ENCODE measurements at regions not wholly inside any gene's neighbourhood (a gene's known extent, or its start where the extent isn't known, plus 50 kb on each side); places are given as distances from the start of the nearest gene placed in this dataset.
"Not testable (repeated sequence)": the region's sequence is repeated elsewhere in the genome, so short reads cannot be mapped to it uniquely, and the experiment has no call there.

DNA sequence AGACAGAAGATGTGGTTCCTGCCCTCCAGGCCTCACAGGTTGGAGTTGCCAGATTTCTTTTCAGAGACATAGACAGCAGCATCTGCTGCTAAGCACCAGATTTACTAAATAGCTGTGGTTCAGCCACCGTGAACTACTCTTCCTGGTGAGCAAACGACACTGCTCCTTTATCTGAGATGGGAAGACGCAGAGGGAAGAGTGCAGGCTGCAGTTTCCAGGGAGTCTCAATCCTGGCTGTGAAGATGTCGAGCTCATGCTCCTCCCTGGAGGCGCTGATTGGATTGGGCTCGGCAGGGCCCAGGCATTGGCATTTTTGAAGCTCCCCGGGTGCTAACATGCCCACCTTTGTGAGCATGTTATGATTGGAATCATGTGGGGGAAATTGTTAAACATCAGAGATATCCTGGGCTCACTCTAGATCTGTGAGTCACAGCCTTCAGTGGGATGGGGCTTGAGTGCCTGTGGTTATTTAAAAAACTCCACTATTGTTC is 314.8 kb downstream of the TSN start:
- no peak for DNase-seq (ENCODE audit: low read depth)

DNA sequence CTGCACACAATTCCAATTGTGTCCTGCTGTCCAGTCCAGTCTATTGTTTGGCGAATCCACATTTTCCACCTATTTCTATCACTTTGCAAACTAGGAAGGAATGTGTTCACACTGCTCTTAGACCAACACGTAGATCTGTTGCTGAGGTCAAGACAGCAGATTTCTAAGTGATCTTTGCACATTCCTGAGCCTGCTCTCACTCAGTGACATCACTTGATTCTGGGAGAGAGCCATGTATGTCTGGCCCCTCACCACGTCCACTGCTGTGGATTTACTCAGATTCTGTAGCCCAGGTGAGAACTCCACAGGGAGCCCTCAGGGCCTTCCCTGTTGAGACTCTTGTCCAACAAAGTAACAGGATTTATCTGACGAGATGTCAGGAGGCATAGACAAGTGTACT is 317.2 kb downstream of the TSN start:
- DNase-seq (ENCODE audit: low read depth): no peak

DNA sequence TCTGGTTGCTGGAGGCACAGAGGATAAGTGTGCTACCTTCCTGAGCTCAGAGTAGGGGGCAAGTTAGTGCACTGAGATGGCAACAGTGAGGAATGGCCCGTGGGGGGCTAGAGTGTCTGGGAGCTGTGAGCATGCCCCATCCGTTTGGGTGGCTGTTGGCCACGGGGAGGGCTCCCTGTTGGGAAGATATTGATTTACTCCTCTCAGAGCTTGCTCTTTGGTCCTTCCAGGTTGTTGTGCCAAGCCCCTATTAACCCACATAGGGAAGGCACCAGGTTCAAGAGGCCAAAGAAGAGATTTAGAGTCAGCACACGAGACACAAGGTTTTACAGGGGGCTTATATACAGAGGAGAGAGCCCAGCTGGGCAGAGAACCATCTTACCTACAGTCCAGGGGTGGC is 318.8 kb downstream of the TSN start:
- DNase-seq (ENCODE audit: low read depth): no peak

DNA sequence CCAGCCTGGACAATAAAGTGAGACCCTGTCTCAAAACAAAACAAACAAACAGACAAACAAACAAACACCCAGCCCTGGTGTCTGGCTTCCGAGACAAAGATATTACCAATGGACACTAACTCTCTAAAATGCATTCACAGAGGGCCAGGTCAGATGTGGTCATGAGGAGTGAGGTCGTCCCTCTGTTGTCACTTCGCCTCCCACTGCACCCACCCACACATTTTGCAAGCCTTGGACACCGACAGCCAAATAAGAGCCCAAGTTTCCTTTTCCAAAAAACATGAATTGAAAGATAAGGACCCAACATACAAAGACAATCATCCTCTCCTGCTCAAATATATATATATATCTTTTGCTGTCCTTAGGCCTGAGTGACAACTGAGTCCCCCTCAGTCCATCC is 319.9 kb downstream of the TSN start:
- DNase-seq (ENCODE audit: low read depth): no peak

DNA sequence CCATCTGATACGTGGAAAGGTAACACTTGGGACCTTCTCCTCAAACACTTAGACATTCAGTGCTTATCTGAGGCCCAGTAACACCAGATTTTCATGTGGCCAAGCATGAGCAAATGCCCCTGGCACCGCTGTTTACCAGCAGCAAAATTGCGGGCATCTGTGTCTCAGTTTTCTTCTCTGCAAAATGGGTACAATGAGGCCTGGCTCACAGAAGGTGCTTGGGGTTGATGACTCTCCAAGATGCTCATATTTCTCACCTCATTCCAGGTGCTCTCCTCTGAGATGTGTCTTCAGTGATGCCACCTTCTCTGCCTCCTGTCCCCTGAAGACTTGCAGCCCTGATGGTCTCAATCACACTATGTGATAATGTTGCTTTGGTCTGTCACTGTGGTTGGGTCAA is 321.7 kb downstream of the TSN start:
- no peak for DNase-seq (ENCODE audit: low read depth)

DNA sequence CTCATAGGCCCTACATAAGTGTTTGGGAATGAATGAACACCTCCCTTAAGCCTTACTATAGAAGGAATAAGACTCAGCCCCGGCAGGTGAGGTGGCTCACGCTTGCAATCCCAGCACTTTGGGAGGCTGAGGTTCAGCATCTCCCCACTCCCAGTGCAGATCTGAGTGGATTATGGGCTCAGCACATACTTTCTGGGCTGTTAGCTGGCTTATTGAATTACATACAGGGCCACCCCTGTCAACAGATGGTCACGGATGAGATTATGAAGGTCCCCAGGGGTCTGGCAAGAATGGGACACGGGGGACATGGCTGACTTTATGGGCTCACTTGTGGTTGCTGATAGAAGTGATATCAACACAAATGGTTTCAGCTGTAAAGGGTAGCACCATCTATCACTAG is 322.3 kb downstream of the TSN start:
- no peak for DNase-seq (ENCODE audit: low read depth)

DNA sequence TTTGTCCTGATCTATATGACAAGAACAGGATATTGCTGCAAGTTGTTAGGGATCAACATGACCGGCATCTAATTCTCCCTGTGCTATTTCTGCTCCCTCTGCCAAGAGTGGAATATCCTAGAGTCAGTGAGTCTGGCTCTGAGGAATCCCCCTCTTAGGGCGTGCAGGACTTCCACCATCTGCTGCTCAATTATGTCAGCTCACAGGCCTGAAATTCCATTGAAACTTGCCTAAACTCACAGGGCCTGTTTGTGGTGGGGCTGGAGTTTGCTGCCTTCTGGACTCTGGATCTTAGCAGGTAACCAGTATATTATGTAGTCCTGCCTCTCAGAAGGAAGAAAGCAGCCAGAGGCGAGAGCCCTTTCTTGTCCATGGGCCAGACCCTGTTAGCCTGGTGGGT is 323.0 kb downstream of the TSN start:
- DNase-seq (ENCODE audit: low read depth): no peak

DNA sequence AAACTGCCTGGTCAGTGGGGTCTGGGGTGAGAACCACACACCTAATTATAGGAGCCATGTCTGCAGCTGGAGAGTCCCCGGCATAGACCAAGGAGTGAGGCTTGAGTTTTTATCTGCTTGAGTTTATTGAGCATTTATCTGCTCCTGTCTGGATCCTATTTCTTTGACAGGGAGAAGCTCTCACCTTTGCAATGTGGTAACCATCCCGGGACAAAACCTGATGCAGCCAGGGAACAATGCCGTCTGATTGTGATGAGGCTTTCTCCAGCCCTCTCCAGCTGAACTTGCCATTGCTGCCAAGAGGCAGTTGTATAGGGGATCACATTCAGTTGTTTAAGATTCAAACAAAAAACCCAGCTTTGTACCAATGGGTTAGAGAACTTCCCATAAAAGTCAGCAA is 324.4 kb downstream of the TSN start:
- no peak for DNase-seq (ENCODE audit: low read depth)

DNA sequence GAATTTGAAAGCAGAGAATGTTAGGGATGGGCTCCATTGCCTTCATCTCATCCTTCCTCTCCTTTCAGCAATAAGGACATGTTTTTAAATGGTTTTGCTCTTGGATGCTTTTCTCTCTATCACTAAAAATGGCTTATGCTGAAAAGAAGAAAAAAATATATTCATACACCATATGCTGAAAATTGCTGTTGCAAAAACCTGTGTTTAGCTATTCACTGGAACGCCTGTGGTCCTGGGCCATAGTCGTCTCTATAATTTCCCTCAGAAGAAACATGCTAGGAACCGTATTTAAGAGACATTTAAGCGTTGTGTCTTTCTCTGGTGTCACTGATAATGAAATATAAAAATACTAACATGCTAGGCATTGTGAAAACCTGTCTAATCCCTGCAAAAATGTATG is 324.9 kb downstream of the TSN start:
- DNase-seq (ENCODE audit: low read depth): no peak

DNA sequence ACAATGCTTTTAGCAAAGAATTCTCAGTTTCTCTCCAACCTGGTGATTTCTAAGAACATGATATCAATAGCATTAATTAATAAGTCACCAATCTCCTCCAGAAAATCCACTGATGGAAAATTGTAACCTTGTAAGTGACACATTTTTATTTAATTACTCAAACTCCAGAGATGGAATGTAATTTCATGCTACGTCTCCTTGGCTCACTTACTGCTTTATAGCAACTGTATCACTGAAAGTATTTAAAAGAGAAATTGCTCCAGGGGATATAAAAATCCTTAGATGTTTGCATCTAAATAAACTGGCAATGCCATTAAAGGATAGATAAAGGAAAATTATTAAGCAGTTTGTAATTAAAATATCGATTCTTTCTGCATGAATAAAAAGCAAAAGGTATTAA is 325.4 kb downstream of the TSN start:
- no peak for DNase-seq (ENCODE audit: low read depth)

DNA sequence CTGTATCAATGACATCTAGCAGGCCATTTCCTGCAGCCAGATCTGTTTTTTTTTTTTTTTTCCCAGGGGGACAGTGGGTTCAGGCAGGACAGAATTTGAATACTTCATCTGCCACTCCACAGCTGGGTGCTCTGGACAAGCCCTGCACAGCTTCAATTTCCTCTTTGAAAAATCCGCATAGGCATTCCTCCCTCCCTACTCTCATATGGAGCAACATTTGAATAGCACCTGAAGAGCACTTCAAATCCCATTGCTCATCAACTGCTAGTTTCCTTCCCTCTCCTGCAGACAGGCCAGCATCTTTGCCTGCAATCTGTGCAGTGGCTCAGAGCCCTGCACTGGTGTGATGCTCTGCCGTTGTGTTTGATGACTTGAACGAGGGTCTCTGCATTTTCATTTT is 326.3 kb downstream of the TSN start:
- no peak for DNase-seq (ENCODE audit: low read depth)

DNA sequence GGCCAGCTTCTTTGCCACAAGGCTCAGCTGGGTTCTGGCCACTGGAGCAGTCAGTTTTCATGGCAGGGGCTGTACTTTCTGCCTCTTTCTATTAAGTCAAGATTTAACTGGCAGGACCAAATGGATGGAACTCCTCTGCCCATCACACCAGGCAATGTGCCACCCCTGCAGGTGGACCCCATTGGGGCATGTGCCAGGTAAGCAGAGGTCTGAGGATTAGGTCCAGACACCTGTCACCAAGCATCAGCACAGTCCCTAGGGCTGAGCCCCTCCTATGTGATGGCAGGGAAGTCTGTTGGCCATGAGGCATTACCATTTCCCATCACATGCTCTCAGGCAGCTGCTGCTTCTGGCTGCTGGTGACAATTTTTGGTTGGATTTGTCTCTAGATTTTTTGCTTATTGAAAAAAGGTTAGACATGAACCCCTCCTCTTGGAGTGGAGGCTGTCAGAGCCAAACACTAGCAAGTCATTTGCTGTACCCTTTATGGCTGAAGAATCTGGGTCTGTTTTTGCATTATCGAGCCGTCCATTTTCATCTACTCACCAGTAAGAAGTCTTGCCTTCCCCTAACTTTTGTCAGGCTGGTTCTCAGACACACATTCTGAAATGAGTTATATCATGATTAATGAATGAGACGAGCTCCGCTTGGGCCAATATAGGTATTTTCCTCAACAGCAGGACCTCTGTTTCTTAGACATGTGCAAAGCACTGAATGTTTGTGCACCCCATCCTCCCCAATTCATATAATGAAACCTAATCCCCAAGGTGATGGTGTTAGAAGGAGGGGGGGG is 328.0 kb downstream of the TSN start:
- DNase-seq (ENCODE audit: low read depth): no peak

DNA sequence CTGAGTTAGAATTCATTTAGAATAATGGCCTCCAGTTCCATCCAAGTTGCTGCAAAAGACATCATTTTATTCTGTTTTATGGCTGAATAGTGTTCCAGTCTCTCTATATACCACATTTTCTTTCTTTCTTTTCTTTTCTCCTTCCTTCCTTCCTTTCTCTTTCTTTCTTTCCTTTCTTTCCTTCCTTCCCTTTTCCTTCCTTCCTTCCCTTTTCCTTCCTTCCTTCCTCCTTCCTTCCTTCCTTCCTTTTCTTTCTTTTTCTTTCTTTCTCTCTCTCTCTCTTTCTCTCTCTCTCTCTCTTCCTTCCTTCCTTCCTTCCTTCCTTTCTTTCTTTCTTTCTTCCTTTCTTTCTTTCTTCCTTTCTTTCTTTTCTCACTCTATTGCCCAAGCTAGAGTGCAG is 330.2 kb downstream of the TSN start:
- DNase-seq (ENCODE audit: low read depth): not testable (repeated sequence)

DNA sequence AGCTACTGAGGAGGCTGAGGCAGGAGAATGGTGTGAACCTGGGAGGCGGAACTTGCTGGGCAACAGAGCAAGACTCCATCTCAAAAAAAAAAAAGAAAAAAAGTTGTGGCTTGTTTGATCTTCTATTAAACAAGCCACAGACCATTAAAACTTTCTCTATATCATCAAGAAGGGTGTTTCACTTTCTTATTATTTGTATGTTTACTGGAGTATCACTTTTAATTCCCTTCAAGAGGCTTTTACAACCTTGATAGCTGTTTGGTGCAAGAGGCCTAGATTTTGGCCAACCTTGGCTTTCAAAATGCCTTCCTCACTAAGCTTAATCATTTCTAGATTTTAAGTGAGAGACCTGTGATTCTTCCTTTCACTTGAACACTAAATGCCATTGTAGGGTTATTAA is 339.1 kb downstream of the TSN start:
- DNase-seq (ENCODE audit: low read depth): no peak

DNA sequence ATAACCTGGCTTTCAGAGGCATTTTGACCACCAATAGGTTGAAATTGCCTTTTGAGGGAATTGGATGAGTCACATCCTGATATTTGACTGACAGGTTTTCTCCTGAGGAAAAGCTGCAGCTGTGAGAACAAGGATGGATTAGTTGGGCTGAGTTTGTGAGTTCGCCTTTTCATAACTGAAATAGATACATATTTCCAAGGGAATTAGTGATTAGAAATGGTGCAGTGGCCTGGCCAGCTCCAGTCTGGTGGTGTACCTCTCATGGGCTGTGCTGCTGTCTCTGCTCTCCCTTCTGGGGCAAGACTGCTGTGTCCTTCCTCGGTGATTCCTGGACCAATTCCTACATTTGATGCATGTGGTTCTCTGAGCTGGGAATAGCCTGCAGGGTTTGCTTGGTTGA is 341.3 kb downstream of the TSN start:
- DNase-seq (ENCODE audit: low read depth): no peak

DNA sequence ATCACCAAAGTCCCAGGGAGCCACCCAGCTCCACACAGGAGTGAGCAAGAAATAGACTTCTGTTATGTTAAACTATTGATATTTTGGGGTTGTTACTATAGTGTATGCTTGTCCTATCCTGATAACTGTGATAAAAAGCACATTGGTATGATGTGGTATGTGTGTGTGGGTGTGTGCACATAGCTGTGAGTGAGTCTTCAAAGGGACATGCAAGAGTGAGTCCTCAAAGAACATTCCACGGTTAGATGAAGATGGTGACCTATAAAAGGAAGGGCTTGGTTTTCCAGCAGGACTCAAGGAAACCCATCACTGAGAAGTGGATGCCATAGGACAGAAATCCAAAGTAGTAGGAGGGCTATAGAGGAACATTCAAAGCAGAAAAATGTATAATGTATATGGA is 342.9 kb downstream of the TSN start:
- DNase-seq (ENCODE audit: low read depth): no peak

DNA sequence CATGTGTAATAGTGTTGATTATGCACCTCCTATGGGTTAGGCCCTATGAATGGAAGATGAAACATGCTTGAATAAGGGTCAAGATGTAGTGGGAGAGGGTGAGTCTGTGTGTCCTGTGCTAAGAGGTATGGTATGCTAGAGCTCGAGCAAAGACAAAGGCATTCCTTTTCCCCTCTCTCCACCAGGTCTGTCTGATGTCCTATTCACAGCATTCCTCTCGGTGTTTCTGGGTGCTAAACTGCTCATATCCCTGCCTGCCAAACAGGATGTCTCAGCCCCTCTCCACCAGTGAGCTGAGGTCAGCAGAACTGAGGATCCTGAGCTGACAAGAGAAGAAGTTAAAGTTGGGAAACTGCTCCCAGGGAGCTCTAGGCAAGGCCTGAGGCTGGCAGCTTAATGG is 344.9 kb downstream of the TSN start:
- DNase-seq (ENCODE audit: low read depth): no peak

DNA sequence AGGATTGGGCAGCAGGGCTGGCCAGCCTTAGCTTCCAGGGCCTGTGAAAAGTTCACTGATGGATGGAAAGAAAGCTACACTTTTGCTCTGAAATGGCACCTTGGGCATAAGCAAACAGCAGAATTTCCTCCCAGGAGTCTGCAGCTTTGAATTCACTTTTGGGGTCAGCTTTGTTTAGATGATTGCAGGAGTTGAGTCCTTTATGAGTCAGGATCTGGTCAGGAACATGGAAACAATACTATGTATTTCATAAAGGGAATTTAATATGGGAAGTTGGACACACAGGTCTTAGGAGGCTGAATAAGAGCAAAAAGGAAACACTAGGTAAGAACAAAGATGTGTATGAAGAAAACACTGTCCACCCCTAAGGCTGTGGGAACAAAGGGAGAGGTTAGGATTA is 345.3 kb downstream of the TSN start:
- no peak for DNase-seq (ENCODE audit: low read depth)

DNA sequence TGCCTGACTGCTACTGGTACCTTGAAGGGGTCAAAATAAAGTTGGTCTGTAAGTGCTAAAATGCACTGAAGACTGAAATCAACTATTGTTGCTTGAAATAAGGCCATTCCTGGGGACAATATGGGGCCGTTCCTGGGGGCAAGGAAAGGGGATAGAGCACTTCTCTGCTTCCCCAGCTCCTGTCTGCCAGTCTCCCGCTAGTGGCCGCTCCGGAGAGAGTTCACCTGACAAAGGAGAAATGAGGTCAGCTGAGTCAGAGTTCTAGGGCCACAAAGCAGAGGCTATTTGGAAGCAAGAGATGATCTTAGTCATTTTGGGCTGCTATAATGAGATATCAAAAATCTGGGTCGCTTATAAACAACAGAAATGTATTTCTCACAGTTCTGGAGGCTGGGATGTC is 345.9 kb downstream of the TSN start:
- DNase-seq (ENCODE audit: low read depth): no peak

DNA sequence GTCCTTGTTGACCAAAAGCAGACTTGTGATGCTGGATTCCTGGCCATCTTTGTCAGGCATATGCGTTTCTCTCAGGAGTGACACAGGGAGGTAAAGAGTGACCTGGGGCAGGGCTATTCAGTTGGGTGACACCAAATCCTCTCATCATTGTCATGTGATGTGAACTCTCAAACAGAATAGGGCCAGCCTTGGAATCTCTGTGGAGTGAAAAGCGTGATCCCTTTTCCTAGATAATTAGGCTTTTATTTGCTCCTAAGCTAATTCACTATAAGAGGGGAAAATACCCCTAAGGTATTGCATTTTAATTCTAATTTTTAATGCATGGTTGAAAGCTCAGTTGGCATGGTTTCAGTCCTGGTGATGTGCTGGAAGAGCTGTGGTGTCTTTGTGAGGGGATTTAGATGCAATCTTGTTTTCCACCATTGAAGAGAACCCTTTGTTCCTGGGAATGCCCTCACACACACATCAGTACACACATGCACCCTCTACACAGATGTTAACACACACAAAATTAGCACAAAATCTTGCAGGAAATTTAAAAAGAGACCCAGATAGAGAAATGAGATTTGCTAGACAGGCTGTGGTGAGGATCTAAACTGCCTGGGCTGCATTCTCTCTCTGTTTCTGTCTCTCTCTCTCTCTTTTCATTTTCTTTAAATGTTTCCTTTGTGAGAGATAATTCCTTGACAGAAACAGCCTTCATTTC is 349.9 kb downstream of the TSN start:
- no peak for DNase-seq (ENCODE audit: low read depth)

DNA sequence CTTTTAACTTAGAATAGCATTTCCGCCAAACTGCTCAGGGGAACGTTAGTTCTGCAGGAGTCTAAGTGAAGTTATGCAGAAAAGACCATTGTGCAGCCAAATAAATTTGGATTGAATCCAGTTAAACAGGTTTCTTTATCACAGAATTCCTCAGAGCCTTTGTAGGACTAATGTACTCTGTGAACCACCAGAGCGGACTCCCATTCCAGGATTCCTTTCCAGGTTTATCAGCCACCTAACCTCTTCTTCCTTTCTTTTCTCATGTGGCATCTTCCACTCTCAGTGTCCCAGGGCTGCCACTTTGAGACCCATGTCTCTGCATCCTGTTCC is 350.4 kb downstream of the TSN start:
- DNase-seq (ENCODE audit: low read depth): no peak

DNA sequence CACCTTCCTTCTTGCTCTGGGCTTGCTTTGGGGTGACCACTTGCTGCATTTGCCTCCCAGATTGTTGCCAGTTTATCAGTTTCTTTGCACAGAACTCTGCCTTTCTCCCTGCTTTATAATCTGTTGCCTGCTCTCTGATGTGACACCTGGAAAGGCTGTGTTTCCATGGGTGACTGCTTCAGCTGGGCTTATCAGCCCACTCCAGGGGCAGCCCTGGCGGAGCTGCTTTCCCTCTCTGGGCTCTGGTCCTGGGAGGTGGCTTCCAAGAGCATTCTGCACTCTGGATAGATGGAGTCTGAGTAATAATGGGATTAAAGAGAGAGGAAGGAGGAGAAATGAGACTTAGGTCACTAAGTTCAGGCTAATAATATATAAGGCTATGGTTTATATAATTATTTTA is 352.7 kb downstream of the TSN start:
- no peak for DNase-seq (ENCODE audit: low read depth)

DNA sequence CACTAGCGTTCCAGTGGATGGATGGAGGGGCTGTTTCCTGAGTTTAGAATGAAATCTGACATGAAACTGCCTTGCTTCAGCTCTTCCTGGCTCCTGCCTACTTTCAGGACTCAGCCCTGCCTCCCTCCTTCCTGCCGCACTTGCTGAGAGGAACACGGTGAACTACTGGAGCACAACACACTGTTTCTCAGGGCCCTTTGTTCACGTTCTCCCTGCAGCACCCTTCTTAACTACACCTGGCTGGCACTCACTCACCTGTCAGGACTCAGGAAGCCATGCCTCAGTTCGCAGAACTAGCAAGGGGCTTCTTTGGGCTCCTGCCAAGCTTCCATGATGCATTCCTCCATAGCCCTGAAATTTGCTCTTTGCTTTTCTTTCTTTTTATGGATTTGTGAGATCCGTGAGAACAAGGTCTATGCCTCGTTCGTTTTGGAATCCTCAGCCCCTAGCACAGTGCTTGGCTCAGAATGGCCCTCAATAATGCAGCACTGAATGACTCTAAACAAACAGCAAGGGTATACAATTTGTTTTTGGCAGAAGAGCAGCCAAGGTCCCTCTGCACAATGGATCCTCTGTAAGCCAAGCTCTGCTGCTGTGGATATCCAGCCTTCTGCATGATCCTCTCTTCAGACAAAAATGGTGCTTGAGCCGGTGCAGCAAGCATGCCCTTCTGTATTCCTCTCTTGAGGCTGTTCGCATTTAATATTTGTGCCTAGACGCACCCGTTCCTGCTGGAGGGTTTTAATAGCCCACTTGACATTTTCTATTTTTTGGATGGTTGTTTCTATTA is 357.0 kb downstream of the TSN start:
- DNase-seq (ENCODE audit: low read depth): no peak

All from stimulated activated CD8-positive, alpha-beta memory T cell treated with anti-CD3 and anti-CD28 coated beads, Interleukin-4, amount 100 ng/mL, for 24 hours (primary cell).